ENCODE measurements at regions not wholly inside any gene's neighbourhood (a gene's known extent, or its start where the extent isn't known, plus 50 kb on each side); places are given as distances from the start of the nearest gene placed in this dataset.

DNA sequence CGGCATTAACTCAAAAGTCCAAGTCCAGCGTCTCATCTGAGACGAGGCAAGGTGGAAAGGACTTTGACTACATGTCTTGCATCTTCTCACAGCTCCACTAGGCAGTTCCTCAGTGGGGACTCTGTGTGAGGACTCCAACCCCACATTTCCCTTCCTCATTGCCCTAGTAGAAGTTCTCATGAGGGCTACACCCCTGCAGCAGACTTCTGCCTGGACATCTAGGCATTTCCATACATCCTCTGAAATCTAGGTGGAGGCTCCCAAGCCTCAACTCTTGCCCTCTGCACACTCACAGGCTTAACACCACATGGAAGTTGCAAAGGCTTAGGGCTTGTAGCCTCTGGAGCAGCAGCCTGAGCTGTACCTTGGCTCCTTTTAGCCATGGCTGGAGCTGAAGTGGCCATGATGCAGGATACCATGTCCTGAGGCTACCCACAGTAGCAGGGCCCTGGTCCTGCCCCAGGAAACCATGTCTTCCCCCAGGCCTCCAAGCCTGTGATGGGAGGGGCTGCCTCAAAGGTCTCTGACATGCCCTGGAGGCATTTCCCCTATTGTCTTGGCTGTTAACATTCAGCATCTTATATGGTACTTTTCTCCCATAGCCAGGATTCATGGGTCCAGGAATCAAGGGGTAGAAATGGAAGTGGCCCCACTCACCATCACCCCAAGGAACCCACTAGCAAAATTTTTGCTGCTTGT, 194.6 kb upstream of the KCNG1 start:
- DNase-seq, result no peak

DNA sequence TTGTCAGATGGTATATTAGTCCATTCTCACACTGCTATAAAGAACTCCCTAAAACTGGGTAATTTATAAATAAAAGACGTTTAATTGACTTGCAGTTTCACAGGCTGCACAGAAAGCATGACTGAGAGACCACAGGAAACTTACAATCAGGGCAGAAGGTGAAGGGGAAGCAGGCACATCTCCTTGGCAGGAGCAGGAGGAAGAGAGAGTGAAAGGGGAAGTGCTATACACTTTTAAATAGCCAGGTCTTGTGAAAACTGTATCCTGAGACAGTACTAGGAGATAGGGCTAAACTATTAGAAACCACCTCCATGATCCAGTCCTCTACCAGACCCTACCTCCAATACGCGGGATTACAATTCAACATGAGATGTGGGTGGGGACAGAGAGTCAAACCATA, 193.9 kb upstream of the KCNG1 start:
- DNase-seq, result no peak

DNA sequence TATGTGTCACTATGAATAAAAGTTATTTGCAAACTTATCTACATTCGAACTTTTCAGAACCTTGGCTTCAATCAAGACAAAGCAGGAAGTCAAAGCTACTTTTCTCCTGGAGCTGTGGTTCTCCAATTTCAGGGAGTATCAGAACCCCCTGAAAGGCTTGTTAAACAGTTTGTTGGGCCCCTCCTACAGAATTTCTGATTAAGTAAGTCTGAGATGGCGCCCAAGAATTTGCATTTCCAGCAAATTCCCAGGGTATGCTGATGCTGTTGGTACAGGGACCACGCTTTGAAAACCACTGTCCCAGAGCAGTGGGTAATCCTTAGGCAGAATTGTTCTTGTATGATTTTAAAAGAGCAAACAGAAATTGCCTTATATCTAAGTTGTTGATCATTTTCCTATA, 189.9 kb upstream of the KCNG1 start:
- no peak for DNase-seq

DNA sequence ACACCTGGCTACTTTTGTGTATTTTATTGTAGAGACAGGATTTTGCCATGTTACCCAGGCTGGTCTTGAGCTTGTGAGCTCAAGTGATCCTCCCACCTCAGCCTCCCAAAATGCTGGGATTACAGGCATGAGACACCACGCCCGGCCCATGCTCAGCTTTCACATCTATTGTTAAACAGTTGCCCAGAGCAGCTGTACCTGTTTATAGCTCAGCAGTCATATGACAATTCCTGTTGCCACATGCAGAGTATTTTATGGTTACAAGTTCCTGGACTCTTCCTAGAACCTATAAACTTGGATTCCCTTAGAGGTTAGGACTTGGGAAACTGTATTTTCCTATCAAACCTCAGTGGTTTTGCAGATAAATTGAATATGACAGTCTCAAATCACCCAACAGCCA, 188.3 kb upstream of the KCNG1 start:
- no peak for DNase-seq

DNA sequence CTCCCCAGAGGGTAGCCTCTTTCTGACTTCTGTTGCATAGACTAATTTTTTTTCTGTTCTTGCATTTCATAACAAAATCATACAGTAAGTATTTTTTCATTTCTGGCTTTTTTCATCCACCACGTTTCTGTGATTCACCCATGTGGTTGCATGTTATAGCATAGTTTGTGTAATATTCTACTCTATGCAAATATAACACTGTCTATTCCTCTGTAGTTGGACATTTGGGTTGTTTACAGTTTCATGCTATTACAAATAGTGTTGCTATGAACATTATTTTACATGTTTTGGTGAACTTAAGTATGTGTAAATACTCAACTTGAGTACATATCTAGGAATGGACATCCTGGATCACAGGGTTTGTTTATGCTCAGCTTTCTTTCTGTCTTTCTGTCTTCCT, 187.2 kb upstream of the KCNG1 start:
- no peak for DNase-seq

DNA sequence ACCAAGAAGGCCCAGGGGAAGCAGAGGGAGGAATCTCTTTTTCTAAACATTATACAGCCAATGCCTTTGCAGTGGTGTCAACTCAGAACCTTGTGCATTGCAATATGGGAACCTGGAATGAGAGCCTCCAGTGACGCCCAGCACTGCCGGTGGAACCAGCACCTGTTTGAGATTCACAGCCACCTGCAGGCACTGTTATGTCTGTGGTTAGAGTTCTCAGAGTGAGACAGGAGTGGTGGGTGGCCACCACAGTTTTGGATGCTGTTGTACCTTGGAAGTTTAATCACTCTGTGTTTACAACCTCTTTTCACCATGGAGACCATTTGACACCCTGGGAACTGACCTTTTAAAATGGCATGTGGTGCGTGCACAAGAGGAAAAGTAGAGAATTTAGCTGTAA, 185.3 kb upstream of the KCNG1 start:
- no peak for DNase-seq

DNA sequence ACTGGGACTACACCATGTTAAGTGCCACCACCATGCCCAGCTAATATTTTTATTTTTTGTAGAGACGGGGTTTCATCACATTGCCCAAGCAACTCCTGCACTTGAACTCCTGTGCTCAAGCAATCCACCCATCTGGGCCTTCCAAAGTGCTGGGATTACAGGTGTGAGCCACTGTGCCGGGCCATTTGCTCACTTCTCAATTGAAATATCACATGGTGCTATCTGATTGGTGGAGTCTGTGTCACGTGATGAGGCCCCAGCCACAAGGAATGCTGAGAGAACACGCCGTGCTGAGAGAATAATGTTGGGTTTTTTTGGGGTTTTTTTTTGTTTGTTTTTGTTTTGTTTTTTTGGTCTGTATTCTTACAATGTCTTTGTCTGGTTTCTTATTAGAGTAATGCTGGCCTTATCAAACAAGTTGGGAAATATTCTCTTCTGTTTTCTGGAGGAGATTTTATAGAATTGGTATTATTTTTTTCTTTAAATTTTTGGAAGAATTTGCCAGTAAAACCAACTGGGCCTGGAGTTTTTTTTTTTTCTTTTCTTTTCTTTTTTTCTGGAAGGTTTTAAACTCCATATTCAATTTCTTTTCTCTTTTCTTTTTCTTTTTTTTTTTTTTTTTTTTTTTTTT, 183.2 kb upstream of the KCNG1 start:
- no peak for DNase-seq

DNA sequence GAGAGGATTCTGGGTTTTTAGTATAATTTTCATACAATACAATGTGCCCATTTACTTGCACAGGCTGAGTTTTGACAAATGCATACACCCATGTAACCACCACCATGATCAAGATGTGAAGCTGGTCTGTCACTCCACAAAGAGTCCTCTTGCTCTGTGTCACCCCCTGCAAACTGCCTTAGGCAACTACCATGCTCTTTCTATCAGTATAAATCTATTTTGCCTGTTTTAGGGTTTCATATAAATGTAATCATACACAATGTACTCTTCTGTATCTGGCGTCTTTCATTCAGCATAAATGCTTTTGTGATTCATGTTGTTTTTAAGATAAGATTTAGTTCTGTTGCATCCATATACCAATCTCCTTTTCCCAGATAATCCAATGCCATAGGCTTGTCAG, 181.9 kb upstream of the KCNG1 start:
- no peak for DNase-seq

DNA sequence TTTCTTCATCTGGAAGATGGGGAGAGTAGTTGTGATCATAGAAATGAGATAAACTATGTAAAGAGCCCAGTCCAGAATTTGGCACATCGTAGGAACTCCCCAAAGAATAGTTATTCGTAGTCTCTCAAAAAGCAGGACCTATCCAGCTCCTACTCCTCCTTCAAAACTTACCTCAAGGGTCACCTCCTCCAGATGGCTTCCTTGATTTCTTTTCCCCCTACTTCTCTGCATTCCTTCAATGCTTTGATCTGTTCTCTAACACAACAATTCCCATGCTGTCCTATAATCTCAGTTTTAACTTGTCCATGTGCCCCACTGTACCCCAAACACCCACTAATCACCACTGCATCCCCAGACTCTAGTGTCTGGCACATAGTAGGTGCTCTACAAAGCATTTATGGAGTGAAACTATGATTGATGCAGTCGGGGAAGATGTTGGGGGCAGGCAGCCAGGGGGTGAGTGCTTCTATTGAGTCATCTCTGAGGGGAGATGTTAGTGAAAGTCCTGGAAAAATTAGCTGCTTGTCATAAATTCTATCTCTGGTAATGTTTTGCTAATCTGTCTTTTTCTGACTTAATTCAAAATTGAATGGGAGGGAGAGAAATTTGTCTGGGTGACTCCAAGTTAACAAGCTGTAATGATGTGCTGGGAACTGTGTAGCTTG, 181.3 kb upstream of the KCNG1 start:
- no peak for DNase-seq

DNA sequence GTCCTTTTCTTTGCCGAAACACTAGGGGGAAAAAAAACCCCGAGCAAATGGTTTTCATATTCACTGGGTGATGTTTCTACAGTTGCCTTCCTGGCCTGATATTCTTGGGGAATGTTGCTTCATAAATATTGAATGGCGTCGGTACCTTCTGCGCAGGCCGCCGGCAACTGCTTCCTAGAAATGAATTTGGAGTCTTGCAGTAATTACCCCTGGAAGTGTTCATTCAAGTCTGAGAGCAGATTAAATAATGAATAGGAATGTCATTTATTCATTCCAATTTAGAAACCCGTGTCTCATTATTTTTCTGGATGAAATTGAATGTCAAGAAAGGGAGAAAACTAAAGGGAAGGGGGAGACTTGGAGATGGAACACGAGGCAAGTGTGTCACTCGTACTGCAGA, 179.4 kb upstream of the KCNG1 start:
- DNase-seq, result no peak

DNA sequence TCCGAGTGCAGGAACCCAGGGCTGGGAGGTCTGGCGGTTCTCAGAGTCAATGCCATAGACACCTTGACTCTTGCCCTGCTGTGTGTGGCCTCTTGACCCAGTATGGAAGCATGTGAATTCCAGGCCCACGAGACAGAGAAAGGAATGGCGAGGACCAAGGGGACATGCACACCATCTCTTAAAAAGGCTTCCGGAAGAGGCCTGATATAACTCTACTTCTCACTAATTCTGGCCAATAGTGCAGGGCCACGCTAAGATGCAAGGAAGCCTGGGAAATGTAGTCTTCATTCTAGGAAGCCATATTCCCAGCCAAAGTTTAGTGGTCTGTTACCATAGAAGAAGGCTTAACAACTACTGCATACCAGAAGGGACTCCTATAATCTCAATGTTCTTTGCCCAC, 177.0 kb upstream of the KCNG1 start:
- DNase-seq, result no peak

DNA sequence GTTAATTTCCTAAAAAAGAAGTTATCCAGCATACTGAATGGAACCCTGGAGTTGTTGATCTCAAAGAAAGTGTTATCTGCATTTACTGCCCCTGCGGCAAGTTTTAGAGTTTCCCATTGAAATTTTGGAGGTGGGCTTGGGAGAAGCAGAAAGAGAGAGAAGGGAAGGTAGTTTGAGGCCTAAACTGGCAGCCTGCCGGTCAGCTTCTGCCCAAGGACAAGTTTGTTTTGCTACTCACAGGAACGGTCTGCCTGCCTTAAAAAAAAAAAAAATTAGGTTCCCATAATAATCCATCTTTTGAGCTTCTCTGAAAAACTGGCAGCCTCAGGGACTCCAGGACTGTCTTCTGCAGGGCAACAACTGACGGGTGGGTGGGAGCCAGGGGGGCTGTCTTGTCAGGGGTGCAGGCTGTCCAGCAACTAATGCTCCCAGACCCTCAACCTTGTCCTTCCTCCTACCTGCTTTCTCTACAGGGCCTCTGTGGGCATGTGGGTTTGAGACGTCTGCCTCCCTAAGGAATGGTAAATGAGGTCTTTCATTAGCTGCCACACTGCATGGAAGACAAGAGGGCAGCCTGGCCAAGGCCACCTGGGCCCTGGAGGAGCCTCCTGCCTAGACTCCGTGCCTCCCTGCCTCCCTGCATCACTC, 176.1 kb upstream of the KCNG1 start:
- no peak for DNase-seq

DNA sequence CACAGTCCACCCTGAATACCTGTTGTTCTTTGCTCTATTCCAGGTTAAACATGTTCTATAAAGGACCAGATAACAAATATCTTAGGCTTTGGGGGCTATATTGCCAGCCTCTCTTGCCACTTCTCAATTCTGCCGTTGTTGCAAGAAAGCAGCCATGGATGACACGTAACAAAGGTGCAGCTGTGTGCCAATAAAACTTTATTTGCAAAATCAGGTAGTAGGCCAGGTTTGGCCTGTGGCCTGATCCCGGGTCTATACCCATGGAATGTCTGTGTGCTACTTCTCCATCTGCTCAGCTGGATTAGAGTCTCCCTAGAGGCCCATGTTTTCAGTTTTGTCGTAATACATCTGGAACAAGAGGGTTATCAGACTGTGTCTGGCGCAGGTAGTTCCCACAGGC, 175.3 kb upstream of the KCNG1 start:
- DNase-seq, result no peak

DNA sequence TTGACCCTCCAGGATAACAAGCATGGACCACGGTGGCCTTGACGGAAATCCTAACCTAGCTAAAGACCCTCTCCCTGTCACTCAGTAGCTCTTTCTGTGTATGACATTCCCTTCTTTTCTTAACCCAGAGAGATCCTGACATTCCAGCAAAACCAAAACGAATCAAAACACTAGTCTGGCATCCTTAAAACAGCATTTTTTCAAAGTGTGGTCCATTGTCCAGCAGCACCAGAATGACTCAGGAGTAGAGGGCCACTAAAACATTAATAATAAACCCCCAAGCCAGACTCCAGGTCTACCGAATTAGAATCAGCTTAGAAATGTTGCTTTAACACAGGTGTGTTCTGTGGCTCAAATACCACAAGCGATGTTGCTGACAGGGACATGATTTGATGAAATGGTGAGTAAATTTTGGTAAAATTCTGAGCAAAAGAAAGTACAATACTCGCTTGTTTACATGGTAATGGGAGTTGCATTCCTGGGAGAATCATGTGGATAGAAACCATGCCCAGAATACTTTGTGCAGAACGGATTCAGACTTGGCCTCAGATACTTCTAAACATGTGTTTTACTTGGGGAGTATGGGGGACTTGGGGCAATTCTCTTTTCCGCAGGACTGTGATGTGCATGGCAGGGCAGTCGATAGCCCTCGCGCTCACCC, 174.2 kb upstream of the KCNG1 start:
- DNase-seq, result no peak

DNA sequence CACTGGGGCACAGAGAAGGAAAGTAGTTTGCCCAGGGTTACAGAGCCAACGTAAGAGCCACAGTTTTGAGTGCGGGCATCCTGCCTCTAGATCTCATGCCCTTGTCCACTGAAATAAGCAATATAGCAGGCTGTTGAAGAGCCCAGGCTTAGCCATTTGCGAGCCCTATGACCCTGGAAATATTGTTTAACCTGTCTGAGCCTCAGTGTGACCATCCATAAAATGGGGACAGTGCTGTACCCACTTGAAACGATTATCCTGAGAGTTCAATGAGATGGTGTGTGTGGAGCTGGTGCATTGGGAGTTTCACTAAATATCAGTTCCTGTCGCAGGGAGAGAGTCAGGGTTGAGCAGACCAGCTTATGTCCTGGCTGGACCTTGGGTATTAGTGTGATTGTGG, 173.1 kb upstream of the KCNG1 start:
- no peak for DNase-seq

DNA sequence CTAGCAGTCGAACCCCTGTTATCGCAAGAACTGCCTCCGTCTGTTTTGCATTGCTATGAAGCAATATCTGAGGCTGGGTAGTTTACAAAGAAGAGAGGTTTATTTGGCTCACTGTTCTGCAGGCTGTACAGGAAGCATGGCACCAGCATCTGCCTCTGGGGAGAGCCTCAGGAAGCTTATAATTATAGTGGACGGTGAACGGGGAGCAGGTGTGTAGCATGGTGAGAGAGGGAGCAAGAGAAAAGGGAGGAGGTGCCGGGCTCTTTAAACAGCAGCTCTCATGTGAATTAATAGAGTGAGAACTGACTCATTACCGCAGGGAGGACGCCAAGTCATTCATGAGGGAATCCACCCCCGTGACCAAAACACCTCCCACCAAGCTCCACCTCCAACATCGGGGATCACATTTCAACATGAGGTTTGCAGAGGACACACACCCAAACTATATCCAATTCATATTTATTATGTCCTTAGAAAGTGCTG, 172.6 kb upstream of the KCNG1 start:
- DNase-seq, result no peak

DNA sequence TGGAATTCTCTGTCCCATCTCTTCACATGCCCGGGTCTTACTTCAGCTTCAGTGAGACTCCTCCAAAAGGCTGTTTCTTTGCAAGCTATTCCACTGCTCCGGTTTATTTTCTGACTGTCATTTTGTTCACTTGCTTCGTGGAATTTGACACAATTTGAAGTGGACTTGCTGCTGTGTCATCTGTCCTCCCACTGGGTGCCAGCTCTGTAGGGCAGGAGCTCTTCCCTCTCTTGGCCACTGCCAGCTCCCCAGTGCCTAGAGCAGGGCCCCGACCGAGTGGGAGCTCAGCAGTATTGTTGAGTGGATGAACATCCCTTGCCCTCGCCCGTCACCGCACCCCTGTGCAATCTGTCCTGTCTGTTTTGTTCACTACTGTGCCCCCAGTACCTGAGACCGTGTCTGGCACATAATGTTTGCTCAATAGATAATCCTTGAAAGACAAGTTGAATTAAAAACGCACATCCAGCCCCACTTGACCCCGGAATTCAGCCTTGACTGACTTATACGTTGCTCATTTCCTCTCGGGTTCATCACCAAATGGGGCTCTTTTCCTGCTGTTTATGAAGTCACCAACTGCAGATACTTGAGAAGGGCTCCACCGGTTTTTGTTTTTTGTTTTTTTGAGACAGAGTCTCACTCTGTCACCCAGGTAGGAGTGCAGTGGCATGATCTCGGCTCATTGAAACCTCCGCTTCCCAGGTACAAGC, 170.3 kb upstream of the KCNG1 start:
- no peak for DNase-seq

DNA sequence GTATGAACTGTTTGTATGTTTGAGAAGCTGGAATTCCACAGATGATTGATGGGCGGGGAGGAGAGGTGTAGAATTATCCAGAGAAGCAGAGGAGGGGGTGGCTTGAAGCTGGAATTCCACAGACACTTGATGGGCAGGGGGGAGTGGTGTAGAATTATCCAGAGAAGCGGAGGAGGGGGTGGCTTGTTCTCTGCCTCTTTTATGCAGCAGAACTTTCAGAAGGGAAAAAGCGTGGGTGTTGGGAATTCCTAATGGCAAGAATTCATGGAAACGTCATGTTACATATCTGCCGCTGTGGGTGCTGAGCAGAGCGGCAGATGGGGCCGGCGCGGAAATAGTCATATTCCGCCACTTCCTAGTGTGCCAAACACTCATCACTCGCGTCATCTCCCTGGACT, 167.9 kb upstream of the KCNG1 start:
- DNase-seq, result no peak

DNA sequence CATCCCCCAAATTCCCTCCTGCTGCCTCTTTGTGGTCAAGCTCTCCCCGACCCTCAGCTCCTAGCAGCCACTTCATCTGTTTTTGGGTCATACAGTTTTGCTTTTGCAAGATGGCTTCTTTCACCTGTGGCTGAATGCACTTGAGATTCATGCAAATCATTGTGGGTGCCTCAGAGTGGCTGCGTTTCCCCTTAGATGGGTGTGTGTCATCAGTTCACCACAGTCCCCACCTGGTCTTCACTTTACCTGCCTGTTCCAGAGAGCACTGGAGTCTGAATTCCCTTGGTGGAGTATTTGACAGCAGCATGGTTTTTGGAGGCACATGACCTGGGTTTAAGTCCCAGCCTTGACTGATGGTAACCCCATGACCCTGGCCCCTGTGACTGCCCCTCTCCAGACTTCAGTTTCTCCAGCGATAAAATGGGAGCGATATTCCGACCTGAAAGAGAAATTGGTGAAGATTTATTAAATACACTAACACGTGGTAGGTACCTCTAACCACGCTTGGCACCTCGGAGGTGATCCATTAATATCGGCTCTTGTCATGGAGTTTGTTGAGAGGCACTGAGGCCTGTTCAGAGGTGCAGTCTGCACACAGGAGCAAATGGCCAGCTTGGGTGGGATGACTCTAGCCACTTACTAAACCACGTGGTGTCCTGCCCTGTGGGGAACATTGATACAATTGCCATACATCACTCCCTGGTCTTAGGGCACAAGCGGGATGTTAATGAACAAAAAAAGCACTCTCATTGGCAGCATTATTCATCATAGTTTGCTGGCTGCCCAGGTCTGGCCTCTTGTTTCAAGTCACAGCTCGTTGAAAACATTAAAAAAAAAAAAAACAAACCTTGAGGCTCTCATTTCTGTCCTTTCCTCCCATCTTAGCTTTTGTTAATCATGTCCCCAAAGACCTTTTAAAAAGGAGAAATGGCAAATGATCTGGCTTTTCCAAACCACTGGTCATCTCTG, 167.2 kb upstream of the KCNG1 start:
- DNase-seq, result no peak

DNA sequence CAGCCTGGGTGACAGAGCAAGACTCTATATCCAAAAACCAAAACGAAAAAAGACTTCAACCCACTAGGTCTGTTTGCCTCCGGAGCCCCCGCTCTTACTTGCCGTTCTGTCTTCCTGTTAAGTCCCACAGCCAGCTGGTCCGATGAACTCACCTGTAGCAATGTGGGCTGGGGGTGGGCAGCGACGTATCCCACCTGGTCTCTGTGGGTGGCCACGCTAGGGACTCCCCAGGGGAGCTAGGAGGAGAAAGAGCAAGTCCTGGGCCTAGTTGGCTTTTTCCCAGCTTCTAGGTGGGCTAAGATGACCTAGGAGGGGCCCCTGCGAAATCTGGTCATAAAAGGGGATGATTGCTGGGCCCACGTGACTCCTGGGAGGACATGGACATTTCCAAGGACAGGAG, 166.0 kb upstream of the KCNG1 start:
- no peak for DNase-seq
